ENCODE measurements at regions not wholly inside any gene's neighbourhood (a gene's known extent, or its start where the extent isn't known, plus 50 kb on each side); places are given as distances from the start of the nearest gene placed in this dataset.

DNA sequence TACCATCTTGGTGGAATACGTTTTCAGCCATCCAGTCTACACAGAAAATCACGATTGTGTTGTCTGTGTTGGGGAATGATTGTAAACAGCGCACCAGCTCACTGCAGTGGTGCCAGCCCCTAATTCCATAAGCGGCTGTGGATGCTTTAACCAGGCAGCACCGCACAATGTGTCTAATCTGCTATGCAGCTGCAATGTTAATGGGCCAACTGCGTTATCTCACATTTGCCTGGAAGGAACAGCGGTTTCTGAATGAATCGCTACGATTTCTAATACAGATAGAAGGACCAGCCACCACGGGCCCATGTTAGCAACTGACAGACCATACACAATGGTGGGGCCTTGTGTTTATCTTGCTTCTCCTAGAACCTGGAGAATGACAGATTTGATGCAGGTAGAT lies 384.5 kb upstream of the KIRREL3 start:
- no peaks in the 10 kb centered on the region for H3K36me3 ChIP-seq
- no peaks in the 10 kb centered on the region for H3K27me3 ChIP-seq
- DNase-seq (ENCODE audit: extremely low spot score), result no peak
- no peak overlapping the region for H3K27ac ChIP-seq (replicated peaks in 1 of 4)
- TF ChIP-seq EP300 (IDR thresholded peaks at IDR 0.05) (no peak), POLR2A (IDR thresholded peaks at IDR 0.05; ENCODE audit: low read depth) (no peak), POLR2AphosphoS5 (IDR thresholded peaks at IDR 0.05) (no peak)
- TF ChIP-seq, protein P1, sequence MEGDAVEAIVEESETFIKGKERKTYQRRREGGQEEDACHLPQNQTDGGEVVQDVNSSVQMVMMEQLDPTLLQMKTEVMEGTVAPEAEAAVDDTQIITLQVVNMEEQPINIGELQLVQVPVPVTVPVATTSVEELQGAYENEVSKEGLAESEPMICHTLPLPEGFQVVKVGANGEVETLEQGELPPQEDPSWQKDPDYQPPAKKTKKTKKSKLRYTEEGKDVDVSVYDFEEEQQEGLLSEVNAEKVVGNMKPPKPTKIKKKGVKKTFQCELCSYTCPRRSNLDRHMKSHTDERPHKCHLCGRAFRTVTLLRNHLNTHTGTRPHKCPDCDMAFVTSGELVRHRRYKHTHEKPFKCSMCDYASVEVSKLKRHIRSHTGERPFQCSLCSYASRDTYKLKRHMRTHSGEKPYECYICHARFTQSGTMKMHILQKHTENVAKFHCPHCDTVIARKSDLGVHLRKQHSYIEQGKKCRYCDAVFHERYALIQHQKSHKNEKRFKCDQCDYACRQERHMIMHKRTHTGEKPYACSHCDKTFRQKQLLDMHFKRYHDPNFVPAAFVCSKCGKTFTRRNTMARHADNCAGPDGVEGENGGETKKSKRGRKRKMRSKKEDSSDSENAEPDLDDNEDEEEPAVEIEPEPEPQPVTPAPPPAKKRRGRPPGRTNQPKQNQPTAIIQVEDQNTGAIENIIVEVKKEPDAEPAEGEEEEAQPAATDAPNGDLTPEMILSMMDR (IDR thresholded peaks at IDR 0.05), result no peak
- H3K9me3 ChIP-seq, result no peaks in the 10 kb centered on the region
- H3K4me1 ChIP-seq, result no peaks in the 10 kb centered on the region
- WGBS, result 84% methylated on average over 10 of the region's 10 CpGs
- intact Hi-C loops (cut with DNase I), result no loop called here
- no peak overlapping the region for H3K4me3 ChIP-seq

DNA sequence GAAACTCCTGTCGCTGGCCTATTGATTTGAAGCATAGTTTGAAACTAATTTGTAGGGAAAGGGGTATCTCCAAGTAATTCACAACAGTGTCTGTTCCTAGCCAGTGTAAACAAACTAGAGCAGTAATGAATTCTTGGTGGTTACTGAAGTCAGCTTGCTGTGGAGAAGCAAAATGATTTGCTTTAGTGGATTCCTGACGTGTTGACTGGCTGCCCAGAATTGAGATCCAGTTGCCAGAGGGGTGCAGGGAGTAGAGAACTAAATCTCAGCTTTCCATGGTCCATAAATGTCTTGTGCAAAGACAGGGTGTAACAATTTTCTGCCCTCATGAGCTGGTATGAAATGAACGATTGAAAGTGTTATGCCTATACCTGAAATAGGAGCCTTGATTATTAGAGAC lies 382.5 kb upstream of the KIRREL3 start:
- no peaks in the 10 kb centered on the region for H3K36me3 ChIP-seq
- no peak overlapping the region for H3K27ac ChIP-seq (replicated peaks in 1 of 4)
- DNase-seq (ENCODE audit: extremely low spot score), result no peak
- H3K4me3 ChIP-seq, result no peak overlapping the region
- H3K4me1 ChIP-seq, result no peaks in the 10 kb centered on the region
- no peaks in the 10 kb centered on the region for H3K27me3 ChIP-seq
- H3K9me3 ChIP-seq, result no peaks in the 10 kb centered on the region
- intact Hi-C loops (cut with DNase I), result no loop called here
- no peak for TF ChIP-seq POLR2AphosphoS5 (IDR thresholded peaks at IDR 0.05)
- TF ChIP-seq, protein P1 (IDR thresholded peaks at IDR 0.05), result no peak
- TF ChIP-seq POLR2A (IDR thresholded peaks at IDR 0.05; ENCODE audit: low read depth), result no peak
- TF ChIP-seq EP300 (IDR thresholded peaks at IDR 0.05), result no peak
- WGBS, result 45% methylated on average over 3 of the region's 3 CpGs

DNA sequence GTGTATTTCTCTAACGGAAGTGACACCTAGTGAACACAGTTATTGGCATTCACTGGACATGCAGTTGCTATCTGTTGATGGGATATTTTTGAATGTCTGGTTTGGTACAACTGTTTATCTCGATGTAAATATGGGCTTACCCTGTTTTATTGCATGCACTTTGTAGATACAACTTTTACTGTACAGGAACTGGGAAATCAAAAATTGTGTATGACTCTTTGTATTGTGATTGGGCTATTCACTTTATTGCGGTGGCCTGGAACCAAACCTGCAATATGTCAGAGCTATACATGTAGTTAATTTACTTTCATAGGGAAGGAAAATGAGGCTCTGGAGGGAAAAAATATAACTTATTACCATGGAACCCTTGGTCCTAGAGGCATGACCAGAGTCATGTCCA lies 380.7 kb upstream of the KIRREL3 start:
- Histone ChIP-seq H3K4me3 (no peak overlapping the region), H3K27me3 (peaks cover 0 to 5% (median 0%) of the 10 kb centered on the region in 4 donors), H3K36me3 (no peaks in the 10 kb centered on the region), H3K9me3 (no peaks in the 10 kb centered on the region), H3K27ac (replicated peaks in 1 of 4) (no peak overlapping the region), H3K4me1 (no peaks in the 10 kb centered on the region)
- DNase-seq (ENCODE audit: extremely low spot score), result no peak
- no peak for TF ChIP-seq POLR2A (IDR thresholded peaks at IDR 0.05; ENCODE audit: low read depth)
- TF ChIP-seq POLR2AphosphoS5 (IDR thresholded peaks at IDR 0.05), result no peak
- TF ChIP-seq, protein P1 (IDR thresholded peaks at IDR 0.05), result no peak
- TF ChIP-seq EP300 (IDR thresholded peaks at IDR 0.05), result no peak
- intact Hi-C loops (cut with DNase I), result no loop called here
- WGBS, result 64% methylated on average over 3 of the region's 3 CpGs

DNA sequence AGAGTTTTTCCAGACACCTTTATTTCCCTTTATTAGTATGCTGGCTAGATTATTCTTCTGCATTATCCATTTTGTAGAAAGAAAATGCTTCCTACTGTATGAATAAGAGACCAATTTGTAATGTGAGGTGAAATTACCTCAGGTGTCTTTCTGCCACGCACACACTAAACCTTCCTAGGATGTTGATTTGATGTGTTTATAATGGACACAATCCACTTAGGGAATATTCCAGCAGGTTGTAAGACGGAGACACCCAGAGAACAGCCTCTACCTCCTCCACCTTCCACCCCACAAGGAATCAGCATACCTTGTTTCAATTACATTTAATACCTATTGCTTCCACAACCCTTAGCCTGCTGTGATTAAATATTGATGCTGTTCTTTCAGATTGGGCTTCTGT lies 379.1 kb upstream of the KIRREL3 start:
- Histone ChIP-seq H3K27me3 (peaks cover 0 to 9% (median 0%) of the 10 kb centered on the region in 4 donors), H3K4me3 (no peak overlapping the region), H3K4me1 (no peaks in the 10 kb centered on the region), H3K9me3 (no peaks in the 10 kb centered on the region), H3K27ac (replicated peaks in 1 of 4) (no peak overlapping the region), H3K36me3 (no peaks in the 10 kb centered on the region)
- DNase-seq (ENCODE audit: extremely low spot score), result no peak
- TF ChIP-seq POLR2A (IDR thresholded peaks at IDR 0.05; ENCODE audit: low read depth) (no peak), EP300 (IDR thresholded peaks at IDR 0.05) (no peak), POLR2AphosphoS5 (IDR thresholded peaks at IDR 0.05) (no peak)
- TF ChIP-seq, protein P1 (IDR thresholded peaks at IDR 0.05), result no peak
- WGBS, result 79% methylated on average over 2 of the region's 2 CpGs
- intact Hi-C loops (cut with DNase I), result no loop called here

DNA sequence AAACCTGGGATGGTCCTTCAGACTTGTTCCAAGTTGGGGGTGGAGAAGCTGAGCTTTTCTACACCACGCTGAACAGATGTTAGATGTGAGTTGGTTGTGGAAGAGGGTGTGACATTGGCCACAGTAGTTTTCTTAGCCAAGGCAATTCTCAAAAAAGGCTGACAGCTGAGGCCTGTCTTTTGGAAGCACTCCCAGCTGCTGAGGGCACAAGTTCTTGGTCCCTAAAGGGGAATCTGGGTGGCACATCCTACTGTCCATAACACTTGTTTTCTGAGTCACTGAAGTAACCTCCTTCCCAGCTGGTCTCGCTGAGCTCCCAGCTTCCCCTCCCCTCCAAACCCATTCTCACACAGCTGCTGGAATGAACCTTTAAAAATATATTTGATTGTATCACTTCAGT lies 375.7 kb upstream of the KIRREL3 start:
- no peak for DNase-seq (ENCODE audit: extremely low spot score)
- Histone ChIP-seq H3K4me3 (no peak overlapping the region), H3K27me3 (peaks cover 0 to 14% (median 0%) of the 10 kb centered on the region in 4 donors), H3K27ac (replicated peaks in 1 of 4) (no peak overlapping the region), H3K36me3 (no peaks in the 10 kb centered on the region), H3K9me3 (no peaks in the 10 kb centered on the region), H3K4me1 (no peaks in the 10 kb centered on the region)
- intact Hi-C loops (cut with DNase I), result no loop called here
- TF ChIP-seq POLR2AphosphoS5 (IDR thresholded peaks at IDR 0.05) (no peak), EP300 (IDR thresholded peaks at IDR 0.05) (no peak), POLR2A (IDR thresholded peaks at IDR 0.05; ENCODE audit: low read depth) (no peak)
- TF ChIP-seq, protein P1 (IDR thresholded peaks at IDR 0.05), result no peak
- WGBS, result 76% methylated on average over 2 of the region's 2 CpGs
